GM12878 (cell line): ENCODE measurements at regions not wholly inside any gene's neighbourhood (a gene's known extent, or its start where the extent isn't known, plus 50 kb on each side); places are given as distances from the start of the nearest gene placed in this dataset.

Source experiments
- ATAC-seq: fragments of 200-7000 bp; cut with Tn5 transposase; 3 replicates; pipeline ENCODE4 v1.9.1; 2020; ENCODE audit warnings: mild to moderate bottlenecking, moderate library complexity
- BruUV-seq: library from RNA; stranded (reverse); fragments of 400-500 nt; replicated peaks from 2 replicates; lab custom pipeline; 2021; lab: Mats Ljungman, UMichigan
- CTCF ChIA-PET: fragments of 300-600 bp; sonication (Branson Sonifier 250); formaldehyde crosslinking; extraction: SDS; loops from one replicate; lab custom pipeline; 2021; ENCODE audit warnings: inconsistent platforms; lab: Yijun Ruan, JAX
- POLR2A ChIA-PET: fragments of 350-600 bp; formaldehyde crosslinking; extraction: SDS; loops from one replicate; lab custom pipeline; 2021; ENCODE audit warnings: inconsistent platforms; lab: Charles Lee
- RAD21 ChIA-PET: fragments of 300-600 bp; sonication (Branson Sonifier 250); formaldehyde crosslinking; loops from one replicate; lab custom pipeline; 2023; ENCODE audit warnings: antibody characterized with exemption; ENCODE audit not compliant: unreplicated experiment; lab: Charles Lee
- SMC1A ChIA-PET: fragments of 300-600 bp; sonication (Branson Sonifier 250); formaldehyde crosslinking; loops from one replicate; lab custom pipeline; 2023; ENCODE audit not compliant: unreplicated experiment, uncharacterized antibody; lab: Charles Lee
- DNase-seq: peaks from one replicate; pipeline ENCODE4 v3.0.0-alpha.2; 2011; ENCODE audit warnings: low read depth, low spot score
- FAIRE-seq: peaks from 3 replicates; lab custom pipeline; 2011; peaks lifted over from hg19 to GRCh38; lab: Jason Lieb, UNC
- H2AFZ ChIP-seq: 2 replicates; pipeline ENCODE4 v1.6.0; 2011; ENCODE audit warnings: low read depth, low read length, control low read depth; ENCODE audit not compliant: control insufficient read depth
- H3K27ac ChIP-seq: 2 replicates; pipeline ENCODE4 v1.5.1; 2011; ENCODE audit warnings: control low read depth; ENCODE audit not compliant: control insufficient read depth, insufficient read depth
- H3K27me3 ChIP-seq, 2 experiments: replicated peaks in 1 of 2; 2 replicates each; pipeline versions ENCODE4 v1.6.0 to v1.6.1; 2011; ENCODE audit warnings: low read length in 1 of 2; ENCODE audit not compliant: control insufficient read depth in 2 of 2, insufficient read depth in 2 of 2
- H3K36me3 ChIP-seq, 2 experiments: 2 replicates each; pipeline ENCODE4 v1.5.1; 2011; ENCODE audit warnings: low read length in 1 of 2; ENCODE audit not compliant: control insufficient read depth in 2 of 2, insufficient read depth in 2 of 2
- H3K4me1 ChIP-seq: 2 replicates; pipeline ENCODE4 v1.6.1; 2011; ENCODE audit warnings: mild to moderate bottlenecking, low read length, moderate library complexity, mixed read lengths; ENCODE audit not compliant: control insufficient read depth, insufficient read depth
- H3K4me2 ChIP-seq: 2 replicates; pipeline ENCODE4 v1.6.0; 2011; ENCODE audit warnings: control low read depth; ENCODE audit not compliant: control insufficient read depth, insufficient read depth
- H3K4me3 ChIP-seq: fragments of 200-600 bp; sonication (generic); 2 replicates; pipeline ENCODE4 v1.5.1; 2016
- H3K79me2 ChIP-seq: 2 replicates; pipeline ENCODE4 v1.6.0; 2011; ENCODE audit warnings: low read length; ENCODE audit not compliant: control insufficient read depth, insufficient read depth
- H3K9ac ChIP-seq: 2 replicates; pipeline ENCODE4 v1.8.0; 2011; ENCODE audit warnings: low read length, control low read depth, mixed read lengths; ENCODE audit not compliant: control insufficient read depth, insufficient read depth
- H3K9me3 ChIP-seq: replicated peaks from 3 replicates; pipeline ENCODE4 v1.5.1; 2011; ENCODE audit warnings: mild to moderate bottlenecking, low read length; ENCODE audit not compliant: control insufficient read depth, insufficient read depth
- H4K20me1 ChIP-seq: 2 replicates; pipeline ENCODE4 v1.6.0; 2011; ENCODE audit not compliant: control insufficient read depth, insufficient read depth
- CREB1 ChIP-seq: IDR thresholded peaks from 2 replicates; pipeline ENCODE4 v1.6.1; 2012; ENCODE audit warnings: low read depth, mild to moderate bottlenecking, inconsistent platforms
- SREBF2 ChIP-seq: IDR thresholded peaks from 2 replicates; pipeline ENCODE4 v1.6.1; 2012; ENCODE audit warnings: mild to moderate bottlenecking, low read length
- SUZ12 ChIP-seq: fragments of 200-600 bp; sonication (generic); IDR thresholded peaks from one replicate; pipeline ENCODE4 v1.6.1; 2018; ENCODE audit warnings: antibody characterized with exemption, mild to moderate bottlenecking; ENCODE audit not compliant: unreplicated experiment
- USF2 ChIP-seq: IDR thresholded peaks from 2 replicates; pipeline ENCODE4 v1.6.1; 2011; ENCODE audit warnings: low read depth, low read length, improper control_type of control experiment, borderline replicate concordance
- WGBS: methylation state at CpG from one replicate; pipeline ENCODE4 v1.1.6; 2016; ENCODE audit warnings: low lambda C conversion rate; ENCODE audit not compliant: insufficient replicate concordance, insufficient coverage; ENCODE audit errors: missing lambda C conversion rate; 5-methylcytosine and 5-hydroxymethylcytosine counted together
- in situ Hi-C: fragments of 300-500 bp; cut with MboI; formaldehyde crosslinking; loops from 9 replicates; pipeline ENCODE4 v1.14.3; 2018; ENCODE audit warnings: mixed read lengths
- intact Hi-C: fragments of 100-400 bp; cut with micrococcal nuclease; formaldehyde crosslinking; loops from one replicate; pipeline ENCODE4 v1.14.2; 2022; ENCODE audit not compliant: unreplicated experiment
- TF ChIP-seq, protein P1 (sequence below): fragments of 450-650 bp; conservative IDR thresholded peaks from 2 replicates; pipeline ENCODE4 v1.6.1; 2017; ENCODE audit warnings: mild to moderate bottlenecking, moderate library complexity

DNA sequence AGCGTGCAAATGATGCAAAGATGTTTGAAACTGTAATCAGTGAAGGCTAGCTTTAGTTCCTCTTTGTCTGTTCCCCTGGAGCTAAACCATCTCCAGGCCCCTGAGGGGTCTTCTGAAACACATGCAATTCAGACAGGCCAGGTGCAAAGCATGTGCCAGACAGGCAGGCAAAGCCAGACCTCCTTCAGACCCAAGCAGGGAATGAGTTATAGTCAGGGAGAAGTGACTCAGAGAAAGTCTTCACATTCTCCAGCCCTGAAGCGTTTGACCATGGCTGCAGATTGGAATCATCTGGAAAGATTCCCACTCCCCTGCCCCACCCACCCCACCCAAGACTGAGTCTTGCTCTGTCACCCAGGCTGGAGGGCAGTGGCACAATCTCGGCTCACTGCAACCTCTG lies 187.0 kb upstream of the ISX start (continued):
- no peak for TF ChIP-seq SREBF2

GRCh38 chr22:34880662-34881061 lies 185.3 kb upstream of the ISX start:
- H3K9ac ChIP-seq = no peak overlapping the region
- H4K20me1 ChIP-seq = no peaks in the 10 kb centered on the region
- in situ Hi-C loops = no loop called here
- H3K36me3 ChIP-seq = no peaks in the 10 kb centered on the region
- no peak overlapping the region for H2AFZ ChIP-seq
- no peak for TF ChIP-seq SUZ12
- TF ChIP-seq CREB1 = no peak
- TF ChIP-seq, protein P1, sequence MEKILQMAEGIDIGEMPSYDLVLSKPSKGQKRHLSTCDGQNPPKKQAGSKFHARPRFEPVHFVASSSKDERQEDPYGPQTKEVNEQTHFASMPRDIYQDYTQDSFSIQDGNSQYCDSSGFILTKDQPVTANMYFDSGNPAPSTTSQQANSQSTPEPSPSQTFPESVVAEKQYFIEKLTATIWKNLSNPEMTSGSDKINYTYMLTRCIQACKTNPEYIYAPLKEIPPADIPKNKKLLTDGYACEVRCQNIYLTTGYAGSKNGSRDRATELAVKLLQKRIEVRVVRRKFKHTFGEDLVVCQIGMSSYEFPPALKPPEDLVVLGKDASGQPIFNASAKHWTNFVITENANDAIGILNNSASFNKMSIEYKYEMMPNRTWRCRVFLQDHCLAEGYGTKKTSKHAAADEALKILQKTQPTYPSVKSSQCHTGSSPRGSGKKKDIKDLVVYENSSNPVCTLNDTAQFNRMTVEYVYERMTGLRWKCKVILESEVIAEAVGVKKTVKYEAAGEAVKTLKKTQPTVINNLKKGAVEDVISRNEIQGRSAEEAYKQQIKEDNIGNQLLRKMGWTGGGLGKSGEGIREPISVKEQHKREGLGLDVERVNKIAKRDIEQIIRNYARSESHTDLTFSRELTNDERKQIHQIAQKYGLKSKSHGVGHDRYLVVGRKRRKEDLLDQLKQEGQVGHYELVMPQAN = no peak
- TF ChIP-seq USF2 = no peak
- TF ChIP-seq, all 136 proteins: peak for 0
- BruUV-seq = no TSS peak
- ChIA-PET RAD21 (no interaction called here), CTCF (no interaction called here), POLR2A (no interaction called here), SMC1A (no interaction called here)
- Histone ChIP-seq H3K4me2 (no peak overlapping the region), H3K4me3 (no peak overlapping the region), H3K79me2 (no peaks in the 10 kb centered on the region), H3K4me1 (no peaks in the 10 kb centered on the region), H3K9me3 (no peaks in the 10 kb centered on the region; the same call in 2 of the 3 replicates), H3K27me3 (no peaks in the 10 kb centered on the region), H3K27ac (no peak overlapping the region)
- intact Hi-C loops = no loop called here
- DNase-seq (no peak), ATAC-seq (no peak), FAIRE-seq (no peak)
- WGBS = 27% methylated on average over 1 of the region's 1 CpG
